ENCODE measurements at regions not wholly inside any gene's neighbourhood (a gene's known extent, or its start where the extent isn't known, plus 50 kb on each side); places are given as distances from the start of the nearest gene placed in this dataset.
"Not testable (repeated sequence)": the region's sequence is repeated elsewhere in the genome, so short reads cannot be mapped to it uniquely, and the experiment has no call there.

GRCh38 chr1:43042773-43043457, 84.2 kb upstream of the SLC2A1 start:
- DNase-seq (ENCODE audit: low spot score) (no peak), FAIRE-seq (no peak)

- FAIRE-seq (no peak), DNase-seq (ENCODE audit: low spot score) (no peak)
Measured at GRCh38 chr1:43042127-43042526, 83.5 kb upstream of the SLC2A1 start.

DNA sequence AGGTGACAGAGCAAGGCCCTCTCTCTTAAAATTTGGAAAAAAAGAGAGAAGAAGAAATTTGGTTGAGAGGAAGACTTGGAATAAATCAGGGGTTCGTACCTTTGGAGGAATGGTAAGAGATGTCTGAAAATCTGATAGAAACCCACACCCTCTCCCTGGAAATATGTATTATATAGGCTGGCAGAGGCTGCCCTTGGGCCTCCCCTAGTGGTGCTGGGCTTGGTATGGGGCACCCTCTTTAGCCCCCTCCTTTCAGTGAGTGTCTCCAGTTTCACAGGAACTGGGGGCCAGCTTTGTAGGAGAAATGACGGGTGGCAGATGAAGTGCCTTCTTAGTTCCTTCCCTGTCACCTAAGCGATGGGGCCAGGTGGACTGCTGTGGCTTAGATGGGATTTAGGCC, 82.9 kb upstream of the SLC2A1 start:
- no peak for FAIRE-seq

GRCh38 chr1:43039228-43040055, 80.8 kb upstream of the SLC2A1 start:
- FAIRE-seq (no peak), DNase-seq (ENCODE audit: low spot score) (no peak)

More for the DNA sequence above, 82.9 kb upstream of the SLC2A1 start:
- DNase-seq (ENCODE audit: low spot score), result no peak

- FAIRE-seq (no peak), DNase-seq (ENCODE audit: low spot score) (no peak)
Measured at GRCh38 chr1:43038232-43038935, 79.7 kb upstream of the SLC2A1 start.

DNA sequence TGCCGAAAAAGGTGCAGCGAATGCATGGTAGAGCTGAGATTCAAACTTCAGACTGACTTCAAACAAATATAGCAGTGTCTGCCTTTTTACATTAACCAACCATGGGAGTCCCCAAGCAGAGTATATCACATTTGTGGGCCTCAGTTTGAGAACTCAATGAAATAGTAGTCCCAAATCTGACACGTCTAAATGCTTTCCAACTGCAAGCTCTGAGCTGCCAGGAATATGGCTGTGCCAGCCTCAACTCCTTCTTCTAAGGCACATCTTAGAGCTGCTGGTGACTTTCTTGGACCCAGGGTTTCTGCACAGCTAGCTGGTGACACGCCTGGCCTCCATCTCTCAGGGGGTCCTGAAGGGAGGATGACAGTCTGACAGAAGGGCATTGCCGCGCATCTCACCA, 78.8 kb upstream of the SLC2A1 start:
- FAIRE-seq, result no peak
- no peak for DNase-seq (ENCODE audit: low spot score)

DNA sequence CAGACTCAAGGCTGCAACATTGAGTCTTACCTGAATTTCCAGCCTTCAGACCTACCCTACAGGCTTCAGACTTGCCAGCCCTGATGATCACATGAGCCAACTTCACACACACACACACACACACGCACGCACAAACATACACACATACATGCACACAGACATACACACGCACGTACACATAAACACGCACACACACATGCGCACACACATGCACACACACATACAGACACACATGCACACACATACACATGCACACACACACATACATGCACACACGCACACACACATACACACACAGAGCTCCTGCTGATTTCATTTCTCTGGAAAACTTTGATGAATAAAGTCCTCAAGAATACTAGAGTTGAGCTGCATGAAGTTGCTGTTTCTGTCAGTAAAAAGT, 78.3 kb upstream of the SLC2A1 start:
- FAIRE-seq (no peak), DNase-seq (ENCODE audit: low spot score) (no peak)

DNA sequence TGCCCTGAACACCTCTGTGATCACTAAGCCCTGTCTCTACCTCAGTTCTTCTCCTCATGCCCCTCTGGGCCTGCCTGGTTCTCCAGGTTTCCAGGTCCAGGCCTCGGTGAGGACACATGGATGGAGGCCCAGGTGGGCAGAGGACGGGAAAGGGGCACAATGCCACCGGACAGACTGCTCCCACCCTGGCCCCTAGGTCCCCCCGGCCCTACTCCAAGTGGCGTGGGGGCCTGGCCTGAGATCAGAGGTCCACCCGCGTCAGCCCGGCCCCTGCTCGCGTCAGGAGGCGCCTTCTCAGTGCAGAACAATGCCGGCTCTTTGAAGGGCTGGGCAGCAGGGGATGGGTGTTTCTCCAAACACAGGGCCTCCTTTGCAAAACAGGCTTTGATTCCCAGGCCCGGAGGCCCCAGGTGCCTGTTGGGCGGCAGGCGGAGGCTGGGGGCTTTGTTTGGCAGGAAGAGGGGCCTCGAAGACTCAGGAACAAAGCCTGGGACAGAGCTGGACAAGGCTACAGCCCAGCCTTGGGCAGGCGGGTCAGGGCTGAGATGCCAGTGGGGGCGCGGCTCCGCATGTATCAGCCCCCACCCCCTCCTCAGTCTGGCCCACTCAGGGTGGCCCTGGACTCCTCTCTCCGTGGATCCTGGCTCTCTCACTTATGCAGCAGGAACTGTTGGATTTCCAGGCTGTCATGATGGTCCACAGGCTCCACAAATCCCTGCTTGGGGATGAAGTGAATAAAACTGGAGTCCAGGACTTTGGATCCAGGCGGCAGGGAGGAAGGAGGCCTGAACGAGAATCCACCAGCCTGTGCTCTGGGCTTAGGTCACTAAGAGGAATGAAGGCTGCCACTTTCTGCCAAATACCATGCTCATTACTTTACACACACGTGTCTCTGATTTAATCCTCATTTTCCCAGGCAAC, 77.4 kb upstream of the SLC2A1 start:
- no peak for FAIRE-seq

GRCh38 chr1:43034778-43035177, 76.1 kb upstream of the SLC2A1 start:
- DNase-seq (ENCODE audit: low spot score) (no peak), FAIRE-seq (no peak)

More for the DNA sequence above, 77.4 kb upstream of the SLC2A1 start:
- DNase-seq (ENCODE audit: low spot score), result no peak

DNA sequence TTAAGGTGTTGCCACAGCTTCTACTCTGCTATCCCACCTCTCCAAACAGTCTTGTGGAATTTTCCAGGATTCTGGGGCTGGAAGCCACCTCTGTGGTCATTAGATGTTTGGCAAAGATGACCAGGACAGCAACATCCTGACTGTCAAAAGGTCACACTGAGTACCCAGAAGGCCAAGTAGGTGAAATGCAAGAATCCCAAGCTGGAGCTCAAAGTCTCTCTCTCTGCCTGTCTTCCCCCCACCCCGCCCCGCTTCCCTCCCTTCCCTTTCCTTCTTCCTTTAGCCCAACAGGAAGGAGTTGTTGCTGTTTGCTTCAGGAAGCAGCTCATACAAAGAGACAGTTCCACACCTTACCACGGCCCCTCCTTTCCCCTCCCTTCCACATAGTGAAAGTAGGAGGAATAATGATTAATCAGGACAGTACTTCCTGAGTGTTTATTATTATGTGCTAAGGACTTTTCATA, 75.6 kb upstream of the SLC2A1 start:
- no peak for FAIRE-seq
- no peak for DNase-seq (ENCODE audit: low spot score)

DNA sequence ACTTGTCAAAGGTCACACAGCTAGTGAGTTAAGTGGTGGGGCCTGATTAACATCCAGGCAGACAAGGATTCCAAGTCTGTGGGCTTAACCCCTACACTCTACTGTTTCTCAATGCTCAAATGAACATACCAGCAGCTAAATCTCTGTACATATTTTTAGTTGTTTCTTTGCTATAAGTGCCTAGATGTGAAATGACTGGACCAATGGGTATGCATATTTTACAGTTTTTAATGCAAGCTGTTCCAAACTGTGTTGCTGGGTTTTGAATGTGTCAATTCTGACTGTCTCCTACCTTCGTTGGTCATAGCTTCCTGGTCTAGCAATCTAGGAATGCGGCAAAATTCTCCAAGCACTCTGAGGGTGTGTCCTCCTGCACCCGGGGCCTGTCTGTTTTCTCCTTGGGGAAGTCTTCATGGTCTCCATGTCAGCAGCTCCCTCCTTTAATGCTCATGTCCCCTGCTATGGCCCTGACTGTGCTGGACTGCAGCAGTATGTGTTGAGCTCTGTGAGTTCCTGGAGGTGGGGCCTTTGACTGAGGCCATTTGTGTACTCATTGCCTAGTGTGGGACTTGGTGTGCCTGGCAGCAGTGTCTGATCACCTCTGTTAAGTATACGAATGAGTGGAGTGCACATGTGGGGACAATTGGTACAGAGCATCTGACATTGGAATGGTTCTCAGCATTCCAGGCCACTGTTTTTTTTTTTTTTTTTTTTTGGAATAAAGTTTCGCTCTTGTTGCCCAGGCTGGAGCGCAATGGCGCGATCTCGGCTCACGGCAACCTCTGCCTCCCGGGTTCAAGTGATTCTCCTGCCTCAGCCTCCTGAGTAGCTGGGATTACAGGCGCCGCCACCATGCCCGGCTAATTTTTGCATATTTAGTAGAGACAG, 72.9 kb upstream of the SLC2A1 start:
- DNase-seq (ENCODE audit: low spot score) (no peak), FAIRE-seq (no peak)

GRCh38 chr1:43024905-43025304, 66.2 kb upstream of the SLC2A1 start:
- FAIRE-seq (no peak), DNase-seq (ENCODE audit: low spot score) (no peak)

DNA sequence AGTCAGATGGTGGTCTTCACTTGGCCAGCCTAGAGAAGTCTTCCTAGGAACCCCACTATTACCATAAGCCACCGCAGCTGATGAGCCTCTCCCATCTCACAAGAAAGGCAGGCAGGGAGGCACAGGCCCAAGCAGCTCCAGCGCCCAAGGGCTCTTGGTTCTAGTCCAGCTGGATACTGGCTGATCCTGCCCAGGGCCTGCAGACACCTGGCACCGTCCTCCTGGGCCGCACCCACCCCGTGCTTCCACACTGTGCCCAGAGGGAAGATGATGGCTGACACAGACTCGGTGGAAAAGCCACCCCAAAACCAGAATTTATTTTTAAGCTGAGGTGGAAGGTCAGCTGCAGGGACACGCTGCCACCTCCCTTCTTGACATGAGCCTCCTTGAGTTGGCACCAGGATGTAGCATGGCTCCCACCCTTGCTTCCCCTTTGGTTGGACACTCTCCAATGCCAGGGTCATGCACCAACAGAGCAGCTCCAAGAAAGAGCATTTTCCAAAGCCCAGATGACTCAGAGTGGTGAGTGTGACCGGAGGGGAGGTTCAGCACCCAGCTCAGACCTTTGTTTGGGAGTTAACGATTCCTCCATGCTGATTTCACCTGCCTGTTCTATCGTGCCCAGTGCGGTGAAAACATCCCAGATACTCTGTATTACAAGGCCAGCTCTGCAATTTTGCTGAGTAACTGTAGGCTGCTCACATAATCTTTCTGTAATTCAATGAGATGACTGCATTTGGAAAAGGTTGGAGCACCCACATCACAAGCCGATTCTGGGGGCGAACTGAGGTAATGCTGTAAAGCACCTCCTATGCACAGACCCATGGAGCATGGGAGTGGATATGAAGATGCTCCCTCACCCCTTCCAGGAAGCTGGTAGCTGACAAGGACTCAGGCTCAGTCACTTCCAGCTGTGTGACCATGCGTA, 63.1 kb upstream of the SLC2A1 start:
- DNase-seq (ENCODE audit: low spot score), result peak; percentile 48
- no peak for FAIRE-seq

- FAIRE-seq (no peak), DNase-seq (ENCODE audit: low spot score) (no peak)
Measured at GRCh38 chr1:43019226-43019625, 60.6 kb upstream of the SLC2A1 start.

DNA sequence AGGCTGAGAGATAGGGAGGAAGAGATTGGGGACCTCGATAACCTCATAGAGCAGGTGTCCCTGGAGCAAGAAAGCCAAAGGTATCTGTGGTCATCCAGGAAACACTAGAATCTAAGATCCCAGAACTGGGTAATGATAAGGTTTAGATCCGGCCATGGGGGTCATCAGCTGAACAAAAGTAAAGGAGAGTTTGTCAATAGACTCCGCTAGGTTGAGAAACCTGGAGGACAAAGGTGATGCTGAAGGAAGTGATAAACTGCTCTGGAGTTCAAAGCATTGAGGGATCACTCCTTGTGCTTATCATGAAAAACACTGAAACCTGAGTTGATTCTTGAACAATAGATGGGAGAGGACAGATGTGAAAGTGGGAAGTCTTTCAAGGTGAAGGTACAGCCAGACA, 59.5 kb upstream of the SLC2A1 start:
- DNase-seq (ENCODE audit: low spot score), result no peak
- no peak for FAIRE-seq

DNA sequence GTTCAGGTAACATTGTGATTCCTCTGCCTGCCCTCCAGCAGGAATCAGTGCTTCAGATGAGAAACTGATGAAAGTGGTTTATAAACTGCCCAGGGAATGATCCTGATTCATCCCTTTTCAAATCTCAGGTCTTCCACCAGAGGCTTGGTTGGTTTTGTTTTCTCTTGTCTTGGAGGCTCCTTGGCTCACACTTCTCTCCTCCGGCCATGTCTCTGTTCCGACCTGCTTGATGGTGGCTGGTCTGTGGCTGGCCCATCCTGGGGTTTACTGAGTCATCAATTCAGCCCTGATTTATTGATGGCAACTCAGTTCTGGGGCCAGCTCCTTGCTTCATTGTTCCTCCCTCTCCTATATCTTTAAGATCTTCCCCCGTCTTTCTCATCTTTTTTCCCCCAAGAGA, 56.6 kb upstream of the SLC2A1 start:
- DNase-seq (ENCODE audit: low spot score) (no peak), FAIRE-seq (no peak)

DNA sequence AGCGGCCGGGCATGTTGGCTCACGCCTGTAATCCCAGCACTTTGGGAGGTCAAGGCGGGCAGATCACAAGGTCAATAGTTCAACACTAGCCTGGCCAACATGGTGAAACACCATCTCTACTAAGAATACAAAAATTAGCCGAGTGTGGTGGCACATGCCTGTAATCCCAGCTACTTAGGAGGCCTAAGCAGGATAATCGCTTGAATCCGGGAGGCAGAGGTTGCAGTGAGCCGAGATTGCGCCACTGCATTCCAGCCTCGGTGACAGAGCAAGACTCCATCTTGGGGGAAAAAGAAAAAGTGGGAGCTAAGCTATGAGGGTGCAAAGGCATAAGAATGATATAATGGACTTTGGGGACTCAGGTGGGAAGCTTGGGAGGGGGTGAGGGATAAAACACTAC, 55.9 kb upstream of the SLC2A1 start:
- not testable (repeated sequence) for FAIRE-seq; DNase-seq (ENCODE audit: low spot score)

- no peak for DNase-seq (ENCODE audit: low spot score)
- no peak for FAIRE-seq
Measured at GRCh38 chr1:43011020-43011419, 52.4 kb upstream of the SLC2A1 start.

DNA sequence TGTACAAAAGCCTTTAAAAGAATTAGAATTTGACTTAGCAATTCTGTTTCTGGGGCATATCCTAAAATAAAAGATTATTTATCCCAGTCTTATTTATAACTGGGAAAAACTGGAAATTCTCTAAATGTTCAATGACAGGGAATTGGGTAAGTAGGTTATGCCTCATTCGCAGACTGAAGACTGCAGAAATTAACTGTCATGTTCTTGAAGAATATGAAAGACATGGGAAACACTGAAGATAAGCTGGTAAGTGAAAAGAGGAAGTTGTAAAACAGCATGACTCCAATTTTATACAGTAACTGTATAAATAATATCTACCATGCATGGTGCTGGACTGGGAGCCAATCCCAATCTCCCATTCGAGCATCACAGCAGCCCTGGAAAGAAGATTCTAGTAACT, 50.6 kb upstream of the SLC2A1 start:
- FAIRE-seq (no peak), DNase-seq (ENCODE audit: low spot score) (no peak)

Data from RCC 7860 (cell line).